ENCODE measurements at regions not wholly inside any gene's neighbourhood (a gene's known extent, or its start where the extent isn't known, plus 50 kb on each side); places are given as distances from the start of the nearest gene placed in this dataset.

DNA sequence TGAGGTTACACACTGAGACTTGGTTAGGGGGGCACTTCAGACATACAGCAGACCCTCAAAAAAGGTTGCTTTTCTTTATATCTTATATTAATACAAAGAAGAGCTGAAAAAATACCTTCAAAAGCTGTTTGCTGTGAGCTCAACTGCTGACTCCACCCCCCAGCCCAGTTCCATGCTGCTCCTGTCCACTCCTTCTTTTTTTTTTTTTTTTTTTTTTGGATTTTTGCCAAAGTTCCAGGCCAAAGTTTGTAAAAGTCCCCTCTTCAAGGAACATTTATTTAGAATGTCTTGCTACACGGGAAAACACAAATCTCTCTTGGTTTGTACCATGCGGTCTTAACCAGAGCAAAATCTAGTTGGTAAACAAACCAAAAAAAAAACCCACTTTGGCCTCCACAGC, 85.3 kb upstream of the AKAP12 start:
- DNase-seq = no peak
- Histone ChIP-seq H3K27ac (ENCODE audit: insufficient read depth in 1 of 2, low read depth in 1 of 2, low read length in 2 of 2, poor library complexity in 1 of 2, severe bottlenecking in 2 of 2) (no peak overlapping the region), H3K36me3 (ENCODE audit: control insufficient read depth in 4 of 4, insufficient read depth in 4 of 4, low read length in 3 of 4) (no peaks in the 10 kb centered on the region), H3K27me3 (replicated peaks in 2 of 5; ENCODE audit: control insufficient read depth in 4 of 5, insufficient read depth in 5 of 5, low read length in 4 of 5) (peaks cover 0 to 2% (median 0%) of the 10 kb centered on the region in 5 experiments), H3K4me3 (ENCODE audit: control insufficient read depth in 1 of 7, extremely low read depth in 1 of 7, insufficient read depth in 4 of 7, low read depth in 2 of 7, low read length in 6 of 7) (no peak overlapping the region), H3K4me1 (ENCODE audit: control extremely low read depth in 1 of 4, control insufficient read depth in 4 of 4, insufficient read depth in 4 of 4, low read length in 3 of 4) (no peaks in the 10 kb centered on the region), H3K9me3 (ENCODE audit: control extremely low read depth in 1 of 5, control insufficient read depth in 4 of 5, insufficient read depth in 2 of 5, low read depth in 1 of 5, low read length in 4 of 5) (no peaks in the 10 kb centered on the region)
- ChIA-PET POLR2A (no interaction called here), CTCF (no interaction called here)
- WGBS (ENCODE audit: insufficient coverage) = 94% methylated on average over 2 of the region's 2 CpGs

DNA sequence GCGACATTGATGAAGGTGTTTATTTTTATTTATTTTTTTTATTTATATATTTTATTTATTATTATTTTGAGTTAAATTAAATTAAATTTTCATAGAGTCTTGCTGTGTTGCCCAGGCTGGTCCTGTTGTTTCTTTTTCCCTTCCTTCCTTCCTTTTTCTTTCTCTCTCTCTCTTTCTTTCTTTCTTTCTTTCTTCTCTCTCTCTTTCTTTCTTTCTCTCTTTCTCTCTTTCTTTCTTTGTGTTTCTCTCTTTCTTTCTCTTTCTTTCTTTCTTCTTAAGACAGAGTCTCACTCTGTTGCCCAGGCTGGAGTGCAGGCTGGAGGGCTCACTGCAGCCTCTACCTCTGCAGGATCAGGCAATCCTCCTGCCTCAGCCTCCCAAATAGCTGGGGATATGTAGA, 84.7 kb upstream of the AKAP12 start:
- Histone ChIP-seq H3K4me1 (ENCODE audit: control extremely low read depth in 1 of 4, control insufficient read depth in 4 of 4, insufficient read depth in 4 of 4, low read length in 3 of 4) (no peaks in the 10 kb centered on the region), H3K27ac (ENCODE audit: insufficient read depth in 1 of 2, low read depth in 1 of 2, low read length in 2 of 2, poor library complexity in 1 of 2, severe bottlenecking in 2 of 2) (no peak overlapping the region), H3K27me3 (replicated peaks in 2 of 5; ENCODE audit: control insufficient read depth in 4 of 5, insufficient read depth in 5 of 5, low read length in 4 of 5) (peaks cover 0 to 2% (median 0%) of the 10 kb centered on the region in 5 experiments), H3K9me3 (ENCODE audit: control extremely low read depth in 1 of 5, control insufficient read depth in 4 of 5, insufficient read depth in 2 of 5, low read depth in 1 of 5, low read length in 4 of 5) (no peaks in the 10 kb centered on the region), H3K36me3 (ENCODE audit: control insufficient read depth in 4 of 4, insufficient read depth in 4 of 4, low read length in 3 of 4) (no peaks in the 10 kb centered on the region), H3K4me3 (ENCODE audit: control insufficient read depth in 1 of 7, extremely low read depth in 1 of 7, insufficient read depth in 4 of 7, low read depth in 2 of 7, low read length in 6 of 7) (no peak overlapping the region)
- DNase-seq = no peak
- no CpG with 5 or more reads among the region's 1 CpG for WGBS (ENCODE audit: insufficient coverage)
- ChIA-PET CTCF (no interaction called here), POLR2A (no interaction called here)

DNA sequence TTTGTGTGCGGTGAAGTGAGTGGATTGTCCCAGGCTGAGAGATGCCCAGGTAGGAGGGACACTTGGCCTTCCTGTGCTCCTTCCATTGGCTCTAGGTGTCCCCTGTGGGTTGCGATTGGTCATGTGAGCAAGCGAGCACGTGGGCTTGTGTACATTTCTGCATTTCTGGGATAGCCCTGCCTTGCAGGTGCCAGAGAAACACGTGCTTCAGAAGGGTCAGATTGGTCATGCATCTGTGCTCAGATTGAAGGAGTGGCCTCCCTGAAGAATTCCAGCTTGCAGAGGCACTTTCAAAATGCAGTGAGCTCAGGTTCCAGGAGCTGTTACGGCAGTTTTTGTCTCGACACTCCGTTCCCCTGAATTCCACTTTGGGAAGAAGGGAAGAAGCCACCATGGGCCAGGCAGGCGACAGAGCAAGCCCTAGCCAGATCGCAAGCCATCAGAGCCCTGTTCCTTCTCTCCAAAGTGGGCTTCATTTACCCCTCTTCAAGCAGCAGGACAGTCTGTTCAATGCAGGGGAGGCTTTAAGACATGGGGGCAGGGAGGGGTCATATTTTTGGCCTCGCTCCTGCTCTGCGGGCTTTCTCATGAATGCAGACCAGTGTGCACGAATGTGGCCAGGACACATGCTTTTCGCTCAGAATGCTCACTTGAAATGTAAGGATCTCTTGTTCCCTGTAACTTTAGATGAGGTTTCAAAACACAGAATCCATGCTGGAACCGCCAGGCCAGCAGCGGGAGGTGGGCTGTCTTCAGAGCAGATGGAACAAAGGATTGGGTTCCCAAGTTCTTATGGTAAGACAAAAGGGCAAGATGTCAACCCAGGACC, 78.6 kb upstream of the AKAP12 start:
- no peaks in the 10 kb centered on the region for H3K36me3 ChIP-seq (ENCODE audit: control insufficient read depth in 4 of 4, insufficient read depth in 4 of 4, low read length in 3 of 4)
- no peak overlapping the region for H3K27ac ChIP-seq (ENCODE audit: insufficient read depth in 1 of 2, low read depth in 1 of 2, low read length in 2 of 2, poor library complexity in 1 of 2, severe bottlenecking in 2 of 2)
- WGBS (ENCODE audit: insufficient coverage) = 85% methylated on average over 14 of the region's 16 CpGs
- H3K4me3 ChIP-seq (ENCODE audit: control insufficient read depth in 1 of 7, extremely low read depth in 1 of 7, insufficient read depth in 4 of 7, low read depth in 2 of 7, low read length in 6 of 7) = no peak overlapping the region
- ChIA-PET POLR2A (no interaction called here), CTCF (no interaction called here)
- DNase-seq = no peak
- no peaks in the 10 kb centered on the region for H3K9me3 ChIP-seq (ENCODE audit: control extremely low read depth in 1 of 5, control insufficient read depth in 4 of 5, insufficient read depth in 2 of 5, low read depth in 1 of 5, low read length in 4 of 5)
- H3K4me1 ChIP-seq (ENCODE audit: control extremely low read depth in 1 of 4, control insufficient read depth in 4 of 4, insufficient read depth in 4 of 4, low read length in 3 of 4) = no peaks in the 10 kb centered on the region
- H3K27me3 ChIP-seq (replicated peaks in 2 of 5; ENCODE audit: control insufficient read depth in 4 of 5, insufficient read depth in 5 of 5, low read length in 4 of 5) = peaks cover 0 to 2% (median 0%) of the 10 kb centered on the region in 5 experiments

DNA sequence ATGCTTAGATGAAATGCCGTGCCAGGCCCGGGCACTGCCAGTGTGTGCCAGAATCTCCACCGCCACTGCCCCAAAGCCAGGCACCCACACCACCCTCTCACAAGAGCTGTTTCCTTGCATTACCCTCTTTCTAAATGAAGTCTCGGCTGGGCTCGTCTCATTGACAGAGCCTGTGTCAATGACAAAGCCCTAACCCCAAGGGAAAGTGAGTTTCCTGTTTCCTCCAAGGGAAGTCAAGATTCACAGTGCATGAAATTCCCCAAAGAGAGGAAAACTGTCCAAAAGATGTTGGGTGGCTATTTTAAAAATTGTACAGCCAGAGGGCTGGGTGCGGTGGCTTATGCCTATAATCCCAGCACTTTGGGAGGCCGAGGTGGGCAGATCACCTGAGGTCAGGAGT, 75.4 kb upstream of the AKAP12 start:
- H3K4me3 ChIP-seq (ENCODE audit: control insufficient read depth in 1 of 7, extremely low read depth in 1 of 7, insufficient read depth in 4 of 7, low read depth in 2 of 7, low read length in 6 of 7) = no peak overlapping the region
- H3K9me3 ChIP-seq (ENCODE audit: control extremely low read depth in 1 of 5, control insufficient read depth in 4 of 5, insufficient read depth in 2 of 5, low read depth in 1 of 5, low read length in 4 of 5) = no peaks in the 10 kb centered on the region
- H3K4me1 ChIP-seq (ENCODE audit: control extremely low read depth in 1 of 4, control insufficient read depth in 4 of 4, insufficient read depth in 4 of 4, low read length in 3 of 4) = no peaks in the 10 kb centered on the region
- ChIA-PET POLR2A (no interaction called here), CTCF (no interaction called here)
- no peaks in the 10 kb centered on the region for H3K36me3 ChIP-seq (ENCODE audit: control insufficient read depth in 4 of 4, insufficient read depth in 4 of 4, low read length in 3 of 4)
- H3K27me3 ChIP-seq (replicated peaks in 2 of 5; ENCODE audit: control insufficient read depth in 4 of 5, insufficient read depth in 5 of 5, low read length in 4 of 5) = peaks cover 0 to 2% (median 0%) of the 10 kb centered on the region in 5 experiments
- DNase-seq = no peak
- no peak overlapping the region for H3K27ac ChIP-seq (ENCODE audit: insufficient read depth in 1 of 2, low read depth in 1 of 2, low read length in 2 of 2, poor library complexity in 1 of 2, severe bottlenecking in 2 of 2)
- WGBS (ENCODE audit: insufficient coverage) = 100% methylated on average over 3 of the region's 7 CpGs

DNA sequence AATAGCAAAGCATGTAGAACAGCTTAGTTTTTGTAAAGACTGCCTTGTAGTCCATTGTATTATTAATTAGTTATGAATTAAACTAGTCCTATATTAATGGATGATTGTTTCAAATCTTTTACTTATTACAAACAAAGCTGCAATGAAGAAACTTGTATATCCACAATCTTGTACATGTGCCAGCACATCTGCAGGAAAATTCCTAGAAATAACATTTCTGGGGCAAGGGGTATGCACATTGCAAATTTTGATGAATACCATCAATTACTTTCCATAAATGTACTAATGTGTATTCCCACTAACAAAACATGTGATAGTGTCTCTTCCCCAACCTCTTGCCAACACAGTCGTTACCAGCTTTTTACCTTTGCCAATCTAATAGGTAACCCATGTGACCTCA, 73.6 kb upstream of the AKAP12 start:
- ChIA-PET CTCF (no interaction called here), POLR2A (no interaction called here)
- Histone ChIP-seq H3K27ac (ENCODE audit: insufficient read depth in 1 of 2, low read depth in 1 of 2, low read length in 2 of 2, poor library complexity in 1 of 2, severe bottlenecking in 2 of 2) (no peak overlapping the region), H3K4me1 (ENCODE audit: control extremely low read depth in 1 of 4, control insufficient read depth in 4 of 4, insufficient read depth in 4 of 4, low read length in 3 of 4) (no peaks in the 10 kb centered on the region), H3K36me3 (ENCODE audit: control insufficient read depth in 4 of 4, insufficient read depth in 4 of 4, low read length in 3 of 4) (no peaks in the 10 kb centered on the region), H3K4me3 (ENCODE audit: control insufficient read depth in 1 of 7, extremely low read depth in 1 of 7, insufficient read depth in 4 of 7, low read depth in 2 of 7, low read length in 6 of 7) (no peak overlapping the region), H3K27me3 (replicated peaks in 2 of 5; ENCODE audit: control insufficient read depth in 4 of 5, insufficient read depth in 5 of 5, low read length in 4 of 5) (no peaks in the 10 kb centered on the region), H3K9me3 (ENCODE audit: control extremely low read depth in 1 of 5, control insufficient read depth in 4 of 5, insufficient read depth in 2 of 5, low read depth in 1 of 5, low read length in 4 of 5) (no peaks in the 10 kb centered on the region)
- no peak for DNase-seq
- no CpG with 5 or more reads among the region's 1 CpG for WGBS (ENCODE audit: insufficient coverage)

DNA sequence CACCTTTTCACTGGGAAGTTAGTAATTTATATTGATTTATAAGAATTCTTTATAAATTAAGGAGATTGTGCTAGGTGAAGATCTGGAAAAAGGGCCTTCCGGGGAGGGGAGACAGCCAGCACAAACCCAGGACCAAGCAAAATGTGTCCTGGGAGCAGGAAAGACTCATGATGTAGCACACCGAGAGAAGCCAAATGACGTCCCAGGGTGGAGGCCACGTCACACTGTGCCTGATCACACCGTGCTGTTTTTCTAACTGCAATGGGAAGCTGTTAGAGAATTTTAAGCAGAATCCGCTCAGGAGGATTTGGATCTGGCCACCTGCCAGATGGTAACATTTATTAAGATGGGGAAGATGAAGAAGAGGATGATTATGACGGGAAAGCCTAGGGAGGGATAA, 72.7 kb upstream of the AKAP12 start:
- Histone ChIP-seq H3K27me3 (replicated peaks in 2 of 5; ENCODE audit: control insufficient read depth in 4 of 5, insufficient read depth in 5 of 5, low read length in 4 of 5) (no peaks in the 10 kb centered on the region), H3K4me3 (ENCODE audit: control insufficient read depth in 1 of 7, extremely low read depth in 1 of 7, insufficient read depth in 4 of 7, low read depth in 2 of 7, low read length in 6 of 7) (no peak overlapping the region), H3K27ac (ENCODE audit: insufficient read depth in 1 of 2, low read depth in 1 of 2, low read length in 2 of 2, poor library complexity in 1 of 2, severe bottlenecking in 2 of 2) (no peak overlapping the region), H3K36me3 (ENCODE audit: control insufficient read depth in 4 of 4, insufficient read depth in 4 of 4, low read length in 3 of 4) (no peaks in the 10 kb centered on the region), H3K9me3 (ENCODE audit: control extremely low read depth in 1 of 5, control insufficient read depth in 4 of 5, insufficient read depth in 2 of 5, low read depth in 1 of 5, low read length in 4 of 5) (no peaks in the 10 kb centered on the region), H3K4me1 (ENCODE audit: control extremely low read depth in 1 of 4, control insufficient read depth in 4 of 4, insufficient read depth in 4 of 4, low read length in 3 of 4) (no peaks in the 10 kb centered on the region)
- ChIA-PET CTCF (no interaction called here), POLR2A (no interaction called here)
- WGBS (ENCODE audit: insufficient coverage) = 98% methylated on average over 7 of the region's 7 CpGs
- DNase-seq = no peak

DNA sequence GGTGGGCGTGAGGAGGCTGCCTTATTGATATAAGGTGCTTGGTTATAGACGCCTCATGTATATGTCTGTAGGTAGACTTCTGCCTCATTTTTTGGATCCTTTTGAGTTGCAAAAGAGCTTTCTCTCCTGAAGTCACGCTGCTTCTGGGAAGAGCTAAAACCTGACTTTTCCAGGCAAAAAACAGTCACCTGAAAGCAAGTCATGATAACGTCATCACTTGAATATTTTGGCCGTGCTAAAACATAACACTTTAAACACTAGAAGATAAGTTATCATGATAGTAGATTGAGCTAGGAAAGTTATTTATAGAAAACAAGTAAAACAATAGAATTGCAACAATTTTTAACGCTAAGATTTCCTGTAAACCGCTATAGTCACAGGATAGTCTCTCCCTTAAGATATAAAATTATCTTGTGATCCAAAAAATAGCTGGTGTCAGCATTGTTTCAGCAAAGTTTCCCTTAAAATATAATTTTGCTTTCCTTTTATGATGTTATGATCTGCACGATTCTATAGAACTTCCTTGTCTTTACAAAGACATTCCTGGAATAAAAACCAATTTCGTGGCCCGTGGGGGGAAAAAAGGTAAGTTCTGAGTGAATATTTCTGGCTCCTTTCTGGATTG, 69.0 kb upstream of the AKAP12 start:
- whole genome bisulfite sequencing (ENCODE audit: insufficient coverage) = 91% methylated on average over 4 of the region's 10 CpGs
- DNase-seq = no peak

More for the DNA sequence above, 69.0 kb upstream of the AKAP12 start:
- no peaks in the 10 kb centered on the region for H3K36me3 ChIP-seq (ENCODE audit: control insufficient read depth in 4 of 4, insufficient read depth in 4 of 4, low read length in 3 of 4)
- no peaks in the 10 kb centered on the region for H3K9me3 ChIP-seq (ENCODE audit: control extremely low read depth in 1 of 5, control insufficient read depth in 4 of 5, insufficient read depth in 2 of 5, low read depth in 1 of 5, low read length in 4 of 5)
- no peaks in the 10 kb centered on the region for H3K27me3 ChIP-seq (replicated peaks in 2 of 5; ENCODE audit: control insufficient read depth in 4 of 5, insufficient read depth in 5 of 5, low read length in 4 of 5)
- H3K4me1 ChIP-seq (ENCODE audit: control extremely low read depth in 1 of 4, control insufficient read depth in 4 of 4, insufficient read depth in 4 of 4, low read length in 3 of 4) = no peaks in the 10 kb centered on the region
- H3K4me3 ChIP-seq (ENCODE audit: control insufficient read depth in 1 of 7, extremely low read depth in 1 of 7, insufficient read depth in 4 of 7, low read depth in 2 of 7, low read length in 6 of 7) = no peak overlapping the region
- POLR2A ChIA-PET = no interaction called here
- CTCF ChIA-PET = interaction anchor here (0.6 kb wide), 1 partner anchor 1425 kb away, joined by 4 read pairs; no protein-coding TSS in a partner anchor
- H3K27ac ChIP-seq (ENCODE audit: insufficient read depth in 1 of 2, low read depth in 1 of 2, low read length in 2 of 2, poor library complexity in 1 of 2, severe bottlenecking in 2 of 2) = no peak overlapping the region
